HG03196 (cell line): ENCODE measurements at regions not wholly inside any gene's neighbourhood (a gene's known extent, or its start where the extent isn't known, plus 50 kb on each side); places are given as distances from the start of the nearest gene placed in this dataset.

Experiments
- ATAC-seq: cut with Tn5 transposase; IDR thresholded peaks from one replicate; pipeline ENCODE4 v1.9.1; 2021; ENCODE audit not compliant: unreplicated experiment

DNA sequence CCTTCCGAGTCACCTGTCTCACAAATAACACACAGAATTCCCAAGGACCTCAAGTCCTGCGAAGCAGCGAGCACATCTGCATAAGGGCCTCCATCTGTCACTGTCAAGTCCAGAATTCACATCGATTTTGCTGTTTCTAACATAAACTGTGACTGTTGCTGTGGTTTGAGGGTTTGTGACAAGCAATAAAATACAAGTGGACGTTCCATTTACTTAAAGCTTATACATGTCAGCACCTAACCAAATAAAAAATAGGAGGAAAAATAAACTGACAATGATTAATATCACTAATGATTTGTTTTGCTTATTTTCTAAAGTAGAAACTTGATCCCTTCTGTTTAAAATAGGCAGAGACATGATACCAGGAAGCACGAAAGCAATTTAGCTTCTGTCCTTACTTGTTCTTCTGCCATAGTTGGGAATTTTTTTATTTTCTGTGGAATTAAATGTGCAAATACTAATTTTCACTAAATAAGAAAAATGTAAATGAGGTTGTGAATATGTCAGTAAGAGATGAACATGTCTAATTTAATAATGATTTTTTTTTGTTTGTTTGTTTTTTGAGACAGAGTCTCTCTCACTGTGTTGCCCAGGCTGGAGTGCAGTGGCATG lies 279.1 kb downstream of the FGF9 start:
- ATAC-seq = no peak

DNA sequence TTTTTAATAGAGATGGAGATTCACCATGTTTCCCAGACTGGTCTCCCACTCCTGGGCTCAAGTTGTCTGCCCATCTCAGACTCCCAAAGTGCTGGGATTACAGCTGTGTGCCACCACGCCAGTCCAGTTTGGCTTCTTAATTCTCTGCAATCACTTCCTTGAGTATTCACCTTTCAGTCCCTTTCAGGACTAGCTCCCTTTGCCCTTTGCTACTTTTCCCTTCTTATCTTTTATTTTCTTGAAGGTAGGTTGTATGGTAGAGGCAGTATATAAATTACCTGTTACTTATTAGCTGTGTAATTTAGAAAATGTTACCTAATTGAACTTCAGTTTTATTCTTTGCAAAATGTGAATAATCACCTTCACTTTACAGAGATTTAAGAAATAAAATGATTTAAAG lies 285.8 kb downstream of the FGF9 start:
- ATAC-seq = no peak

DNA sequence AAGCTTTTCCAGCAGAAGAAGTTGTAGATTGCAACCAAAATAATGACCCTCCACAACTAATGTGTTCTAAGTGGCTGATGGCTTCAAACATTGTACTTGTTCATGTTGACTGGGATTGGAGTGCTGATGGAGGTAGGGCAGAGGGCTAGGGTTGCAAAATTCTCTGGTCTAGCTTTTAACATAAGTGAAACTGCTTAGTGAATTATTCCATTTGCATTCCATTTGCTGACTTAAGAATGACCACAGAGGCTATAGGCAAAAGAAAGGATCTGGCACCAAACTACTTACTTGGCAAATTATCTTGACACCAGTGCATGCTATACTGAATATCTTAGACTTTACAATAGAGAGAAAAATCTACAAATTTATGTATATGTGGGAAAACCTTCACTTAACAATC lies 287.0 kb downstream of the FGF9 start:
- ATAC-seq = no peak

DNA sequence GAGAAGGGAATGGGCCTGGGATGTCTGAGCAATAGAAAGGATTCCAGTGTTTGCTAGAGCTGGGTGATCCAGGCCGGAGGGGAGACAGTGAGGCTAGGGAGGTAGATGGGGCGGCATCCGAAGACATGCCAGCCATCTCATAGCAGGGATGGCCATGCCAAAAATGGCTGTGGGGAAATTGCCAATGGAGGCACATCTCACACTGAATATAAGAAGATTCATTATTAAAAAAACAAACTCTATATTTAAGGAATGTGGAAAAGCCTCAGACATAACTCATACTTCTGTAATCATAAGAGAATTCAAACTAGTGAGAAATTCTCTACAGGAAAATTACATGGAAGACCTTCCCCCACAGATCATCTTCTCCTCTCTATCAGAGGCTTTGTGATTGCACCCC lies 289.2 kb downstream of the FGF9 start:
- no peak for ATAC-seq

DNA sequence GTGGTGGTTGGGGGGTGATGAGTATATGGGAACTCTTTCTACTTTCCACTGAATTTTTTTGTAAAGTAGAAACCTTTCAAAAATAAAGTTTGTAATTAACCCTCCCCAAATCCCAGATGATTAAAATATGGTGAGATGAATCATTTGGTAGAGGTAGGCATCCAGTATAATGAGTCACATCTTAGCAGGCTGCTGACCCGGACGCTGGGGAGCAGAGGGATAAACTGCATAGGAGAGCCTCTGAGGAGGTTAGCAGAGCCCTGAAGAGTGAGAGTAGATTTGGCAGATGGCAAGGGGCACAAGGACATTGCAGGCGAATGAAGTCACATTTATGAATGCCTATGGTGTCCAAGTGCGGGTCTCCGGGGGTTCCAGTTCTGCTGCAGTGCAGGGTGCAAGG lies 293.8 kb downstream of the FGF9 start:
- no peak for ATAC-seq

DNA sequence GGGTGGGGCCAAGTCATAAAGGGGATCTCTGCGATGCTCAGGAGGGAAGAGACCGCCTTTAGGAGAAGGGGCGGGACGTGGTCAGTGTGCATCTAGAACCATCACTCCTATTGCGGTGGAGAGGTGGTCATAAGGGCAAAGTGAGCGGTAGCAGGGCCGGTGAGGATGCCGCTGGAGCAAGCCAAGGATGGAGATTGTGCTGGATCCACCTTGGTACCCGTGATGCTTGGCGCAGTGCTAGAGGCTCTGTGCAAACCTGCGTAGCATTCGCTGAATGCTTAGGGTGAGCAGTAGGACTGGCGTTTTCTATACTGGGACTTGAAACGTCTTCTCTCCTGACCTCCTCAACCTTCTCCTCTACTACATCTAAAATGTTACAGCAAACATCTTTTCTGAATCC lies 294.2 kb downstream of the FGF9 start:
- ATAC-seq = no peak

DNA sequence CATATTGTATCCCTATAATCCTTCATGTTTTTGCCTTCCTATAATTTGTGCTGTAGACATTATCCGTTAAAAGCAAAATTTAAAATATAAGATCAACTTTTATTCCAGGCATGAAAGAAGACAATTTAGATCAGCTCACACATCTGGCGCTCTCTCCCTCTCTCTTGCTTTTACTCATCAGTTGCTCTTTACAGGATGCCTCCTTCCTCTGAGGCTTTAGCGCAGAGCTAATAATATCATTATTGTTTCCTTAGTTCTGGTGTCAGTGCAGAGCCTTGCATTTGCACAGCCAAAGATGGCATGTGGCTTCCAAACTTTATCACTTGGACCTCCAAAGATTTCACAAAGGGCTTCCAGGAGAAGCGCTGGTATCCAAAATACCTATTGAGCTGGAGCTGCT lies 295.1 kb downstream of the FGF9 start:
- ATAC-seq = no peak

DNA sequence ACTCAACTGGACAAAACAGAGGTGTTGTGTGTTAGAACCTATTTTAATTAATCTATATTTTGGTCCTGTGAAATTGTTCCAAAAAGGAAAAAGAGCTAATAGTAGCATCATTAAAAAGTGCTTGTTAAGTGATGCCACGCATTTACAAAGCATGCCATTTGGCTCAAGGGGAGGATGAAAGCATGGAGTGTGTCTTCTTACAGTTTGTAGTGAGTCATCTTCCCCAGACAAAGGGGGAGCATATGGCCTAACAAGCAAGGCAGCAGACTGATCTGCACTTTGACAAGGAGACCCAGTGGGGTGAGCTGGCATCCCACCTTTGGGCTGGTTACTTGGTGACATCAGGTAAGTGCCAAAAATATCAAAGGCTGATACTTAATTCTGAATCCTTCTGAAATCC lies 297.0 kb downstream of the FGF9 start:
- ATAC-seq = no peak

DNA sequence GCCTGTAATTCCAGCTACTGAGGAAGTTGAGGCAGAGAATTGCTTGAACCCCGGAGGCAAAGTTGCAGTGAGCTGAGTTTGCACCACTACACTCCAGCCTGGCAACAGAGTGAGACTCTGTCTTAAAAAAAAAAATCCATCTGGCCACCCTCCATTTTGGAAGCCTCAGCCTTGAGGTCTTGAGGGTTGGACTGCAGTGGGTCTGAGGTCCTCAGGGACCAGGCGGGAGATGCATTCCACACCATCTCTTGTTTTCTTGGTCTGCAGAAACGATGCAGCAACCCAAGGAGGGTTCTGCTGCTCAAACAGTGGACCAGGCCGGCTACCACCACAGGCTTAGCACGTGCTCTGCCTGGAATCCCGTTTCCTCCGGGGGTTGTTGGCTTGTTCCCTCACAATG lies 299.3 kb downstream of the FGF9 start:
- no peak for ATAC-seq

DNA sequence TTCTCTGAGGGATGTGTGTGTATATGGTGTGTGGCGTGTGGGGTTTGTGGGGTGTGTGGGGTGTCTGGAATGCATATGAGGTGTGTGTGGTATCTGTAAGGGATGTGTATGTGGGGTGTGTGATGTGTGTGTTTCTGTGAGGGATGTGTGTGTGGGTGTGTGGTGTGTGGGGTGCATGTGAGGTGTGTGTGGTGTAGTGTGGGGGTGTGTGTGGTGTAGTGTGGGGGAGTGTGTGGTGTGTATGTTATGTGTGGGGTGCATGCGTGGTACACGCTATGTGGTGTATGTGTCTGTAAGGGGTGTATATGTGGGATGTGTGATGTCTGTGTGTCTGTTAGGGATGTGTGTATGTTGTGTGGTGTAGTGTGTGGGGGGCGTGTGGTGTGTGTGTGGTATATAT lies 300.0 kb downstream of the FGF9 start:
- no peak for ATAC-seq

DNA sequence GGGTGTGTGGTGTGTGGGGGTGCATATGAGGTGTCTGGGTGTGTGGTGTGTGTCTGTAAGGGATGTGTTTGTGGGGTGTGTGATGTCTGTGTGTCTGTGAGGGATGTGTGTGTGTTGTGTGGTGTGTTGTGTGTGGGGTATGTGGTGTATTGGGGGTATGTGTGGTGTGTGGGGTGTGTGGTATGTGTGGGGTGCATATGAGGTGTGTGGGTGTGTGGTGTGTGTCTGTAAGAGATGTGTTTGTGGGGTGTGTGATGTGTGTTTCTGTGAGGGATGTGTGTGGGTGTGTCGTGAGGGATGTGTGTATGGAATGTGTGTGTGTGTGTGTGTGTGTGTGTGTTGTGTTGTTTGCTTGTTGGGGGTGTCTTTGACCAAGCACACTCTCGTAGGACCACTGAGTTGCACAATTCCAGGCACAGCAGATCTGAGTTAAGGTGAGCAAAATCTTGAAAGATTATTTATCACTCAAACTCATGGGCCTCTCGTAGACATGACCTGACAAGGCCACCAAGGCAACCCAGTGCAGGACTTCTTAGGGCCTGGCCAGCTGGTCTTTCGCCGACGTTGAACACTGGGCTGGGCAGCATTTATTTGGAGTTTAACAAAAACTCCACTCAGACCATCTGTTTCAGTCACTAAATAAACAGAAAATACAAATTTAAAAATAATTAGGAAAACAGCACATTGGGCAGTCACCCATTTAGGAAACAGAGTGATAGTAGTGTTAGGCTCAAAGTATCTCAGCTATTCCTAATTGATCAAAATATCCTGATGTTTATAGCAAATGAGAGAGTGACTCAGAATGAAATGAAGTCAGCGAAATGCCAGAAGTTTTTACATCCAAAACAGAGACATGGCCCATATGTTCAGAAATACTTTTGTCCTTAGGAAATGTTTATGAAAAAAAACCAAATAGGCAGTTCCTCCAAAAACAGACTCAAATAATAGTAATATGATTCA lies 301.1 kb downstream of the FGF9 start:
- no peak for ATAC-seq

DNA sequence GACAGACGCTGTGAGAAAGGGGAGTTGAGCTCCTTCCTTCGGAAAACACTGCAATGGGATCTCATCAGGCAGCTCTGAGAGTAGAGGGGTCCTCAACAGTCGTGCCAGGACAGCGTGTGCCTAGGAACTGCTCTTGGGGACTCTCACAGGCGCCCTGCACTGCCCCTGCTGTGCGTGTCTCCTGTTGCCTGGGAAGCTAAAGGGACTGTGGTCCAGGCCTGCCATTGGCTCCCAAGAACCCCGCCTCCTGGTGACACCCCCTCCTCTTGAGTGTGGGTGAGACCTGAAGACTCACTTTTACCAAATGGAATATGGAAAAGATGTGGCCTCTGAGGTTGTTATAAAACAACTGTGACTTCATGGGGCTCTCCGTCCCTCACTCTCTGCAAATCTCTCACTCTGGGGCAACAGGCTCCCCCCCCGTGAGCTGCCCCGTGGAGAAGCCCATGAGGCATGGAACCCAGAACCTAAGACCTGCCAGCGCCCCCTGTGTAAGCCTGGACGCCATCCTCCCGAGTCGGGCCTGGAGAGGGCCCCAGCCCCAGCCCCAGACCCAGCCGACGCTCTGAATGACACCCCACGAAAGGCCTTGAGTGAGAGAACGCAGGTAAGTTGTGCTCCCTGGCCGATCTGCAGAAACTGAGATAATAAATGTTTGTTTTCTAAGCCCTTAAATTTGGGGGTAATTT lies 302.7 kb downstream of the FGF9 start:
- ATAC-seq = no peak

DNA sequence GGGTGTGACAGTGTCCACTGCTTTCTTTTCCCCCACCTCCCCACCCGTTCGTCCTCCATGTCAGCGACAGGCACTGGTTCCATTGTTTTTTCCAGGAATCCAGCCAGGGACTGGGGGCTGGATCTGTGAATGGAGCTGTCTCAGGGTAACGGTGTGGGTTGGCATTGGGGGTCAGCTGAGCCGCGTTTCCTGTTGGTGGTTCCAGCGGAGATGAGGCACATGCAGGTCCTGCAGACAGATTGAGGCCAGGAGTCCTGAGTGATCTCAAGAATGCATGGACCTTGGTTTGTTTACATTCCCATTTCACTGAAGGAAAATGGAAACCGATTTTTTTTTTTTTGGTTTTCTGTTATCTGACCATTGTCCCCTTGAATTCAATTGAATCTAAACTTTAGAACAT lies 303.9 kb downstream of the FGF9 start:
- no peak for ATAC-seq

DNA sequence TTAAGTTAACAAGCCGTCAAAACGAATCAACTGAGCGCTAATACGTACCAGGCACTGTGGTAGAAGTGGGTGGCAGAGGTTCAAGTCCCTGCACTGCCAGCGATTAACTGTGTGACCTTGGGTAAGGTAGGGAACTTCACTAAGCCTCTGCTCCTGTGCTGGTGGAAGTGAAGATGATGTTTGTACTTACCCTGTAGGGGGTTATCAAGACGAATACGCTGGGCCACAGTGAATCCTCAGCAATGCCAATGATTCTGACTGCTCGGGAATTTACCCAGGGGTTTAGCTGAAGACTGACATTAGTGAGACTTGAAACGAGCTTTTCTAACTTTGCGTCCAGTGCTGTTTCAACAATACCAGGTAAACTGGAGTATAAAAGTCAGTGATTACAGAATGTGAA lies 305.3 kb downstream of the FGF9 start:
- no peak for ATAC-seq

DNA sequence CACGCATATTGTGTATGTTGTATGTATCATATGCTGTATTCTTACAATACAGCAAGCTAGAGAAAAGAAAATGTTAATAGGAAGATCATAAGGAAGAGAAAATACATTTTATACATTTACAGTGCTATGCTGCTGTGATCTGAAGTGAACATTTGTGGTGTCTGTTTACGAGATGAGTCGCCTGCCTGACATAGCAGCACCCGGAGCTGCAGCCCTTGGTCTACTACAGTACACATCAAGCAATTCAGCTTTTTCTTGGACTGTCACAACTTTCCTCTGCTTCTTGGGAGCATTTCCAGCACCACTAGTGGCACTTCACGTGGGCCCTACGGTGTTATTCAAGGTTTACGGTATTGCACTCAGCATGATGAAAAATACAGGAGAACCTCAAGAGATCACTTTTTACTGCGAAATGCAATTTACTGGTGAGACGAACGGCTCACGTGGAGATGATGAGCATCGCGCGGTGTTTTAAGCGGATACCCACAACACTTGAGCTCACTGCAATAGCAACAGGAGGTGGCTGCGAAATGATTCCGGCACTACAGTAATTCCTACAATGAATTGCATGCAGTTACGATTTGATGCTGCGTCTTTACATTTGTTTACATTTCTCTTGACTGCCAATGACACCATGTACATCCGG lies 308.4 kb downstream of the FGF9 start:
- no peak for ATAC-seq

DNA sequence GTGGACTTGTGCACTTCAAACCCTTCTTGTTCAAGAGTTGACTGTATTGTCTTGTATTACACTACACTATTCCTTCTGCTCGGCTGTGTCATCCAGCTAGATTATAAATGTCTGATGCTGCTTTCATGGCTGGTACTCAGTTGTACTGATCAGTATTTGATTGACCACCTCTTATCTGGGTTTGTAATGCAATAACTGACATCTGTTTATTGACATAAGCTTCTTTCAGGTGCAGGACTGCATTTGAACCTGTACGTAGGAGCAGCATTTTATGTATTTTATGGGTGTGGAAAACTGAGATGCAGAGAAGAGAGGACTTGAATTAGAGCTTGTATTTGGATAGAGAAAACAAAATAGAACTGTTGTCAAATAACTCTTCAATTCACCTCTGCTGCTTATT lies 309.2 kb downstream of the FGF9 start:
- no peak for ATAC-seq

DNA sequence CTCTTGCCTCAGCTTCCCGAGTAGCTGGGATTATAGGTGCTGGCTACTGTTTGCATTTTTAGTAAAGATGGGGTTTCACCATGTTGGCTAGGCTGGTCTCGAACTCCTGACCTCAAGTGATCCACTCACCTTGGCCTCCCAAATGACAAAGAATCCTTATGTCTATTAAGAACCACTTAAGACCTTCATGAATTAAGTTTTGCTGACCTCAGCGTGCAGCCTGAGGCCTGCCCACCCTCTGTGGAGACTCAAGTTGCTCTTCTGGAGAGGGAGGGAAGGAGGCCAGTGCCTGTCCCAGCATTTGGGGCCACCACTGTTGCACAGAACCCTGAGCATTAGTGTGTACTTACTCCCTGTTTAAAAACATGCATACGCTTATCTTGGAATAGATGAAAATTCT lies 313.3 kb downstream of the FGF9 start:
- ATAC-seq = no peak

DNA sequence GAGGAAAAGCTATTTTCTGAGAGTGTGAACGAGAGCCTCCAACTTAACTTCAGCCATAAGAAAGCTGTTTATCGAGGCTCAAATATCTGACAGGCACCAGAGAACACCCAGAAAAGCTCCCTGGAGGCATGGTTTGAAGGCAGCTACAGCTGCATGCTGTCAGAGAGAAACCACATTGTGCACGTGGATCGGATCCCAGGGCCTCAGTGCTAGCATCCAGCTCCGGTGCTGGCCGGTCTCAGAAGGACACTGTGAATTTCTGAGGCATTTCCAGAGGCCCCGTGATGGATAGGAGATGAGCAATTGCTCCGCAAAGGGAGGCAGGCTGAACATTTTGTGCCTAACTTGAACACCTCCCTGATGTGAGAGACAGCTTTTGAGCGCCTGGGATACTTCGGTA lies 315.7 kb downstream of the FGF9 start:
- no peak for ATAC-seq

DNA sequence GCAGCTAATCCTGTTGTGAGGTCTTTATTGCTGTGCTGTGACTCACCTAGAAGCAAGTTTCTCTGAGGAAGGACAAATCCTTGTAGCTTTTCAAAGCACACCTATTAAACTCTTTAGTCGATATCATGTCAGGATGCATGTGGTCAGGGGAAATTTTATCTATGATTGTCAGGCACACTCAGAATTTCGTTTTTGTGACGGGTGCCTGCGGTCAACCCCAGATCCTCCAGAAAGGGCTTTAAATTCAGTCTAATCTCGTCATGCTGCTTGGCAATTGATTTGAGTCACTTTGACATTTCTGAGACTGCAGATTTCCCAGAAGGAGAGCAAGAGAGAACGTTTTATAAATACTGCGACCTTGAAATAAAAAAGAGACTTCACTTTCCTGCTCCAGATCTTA lies 316.9 kb downstream of the FGF9 start:
- ATAC-seq = no peak

DNA sequence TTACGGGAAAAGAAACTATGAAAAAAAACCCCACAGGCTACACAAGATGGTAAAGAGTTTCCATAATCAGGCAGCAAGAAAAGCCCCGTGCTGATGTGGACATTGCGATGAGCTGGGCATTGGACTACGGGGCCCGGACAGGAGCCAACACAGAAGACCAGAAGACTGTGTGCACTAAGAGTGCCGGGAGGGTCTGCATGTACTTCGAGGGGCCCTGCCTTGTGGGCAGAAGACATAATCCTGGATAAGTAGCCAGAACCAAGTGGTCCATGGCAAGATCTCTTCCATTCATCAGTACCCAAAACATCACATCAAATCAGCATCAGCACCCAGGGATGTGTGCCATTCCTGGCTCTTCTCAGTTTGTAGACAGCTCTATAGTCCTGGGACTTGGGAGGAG lies 317.8 kb downstream of the FGF9 start:
- no peak for ATAC-seq

DNA sequence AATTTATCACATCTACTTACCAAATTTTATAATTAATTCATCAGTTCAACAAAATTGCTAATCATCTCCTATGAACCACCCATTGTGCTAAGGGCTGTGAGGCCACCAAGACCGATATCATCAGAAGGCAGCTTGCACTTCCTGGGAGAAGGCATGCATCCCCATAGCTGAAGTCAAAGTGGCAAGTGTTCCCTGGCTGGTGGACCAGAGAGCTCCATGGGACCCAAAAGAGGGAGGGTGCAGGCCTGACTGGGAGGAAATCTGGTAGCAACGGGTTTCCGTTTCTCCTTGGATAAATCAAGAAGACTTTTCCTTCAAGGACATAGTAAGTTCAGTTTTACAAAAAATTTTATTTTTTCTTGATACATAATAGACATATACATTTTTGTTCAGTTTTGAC lies 325.2 kb downstream of the FGF9 start:
- ATAC-seq = no peak

DNA sequence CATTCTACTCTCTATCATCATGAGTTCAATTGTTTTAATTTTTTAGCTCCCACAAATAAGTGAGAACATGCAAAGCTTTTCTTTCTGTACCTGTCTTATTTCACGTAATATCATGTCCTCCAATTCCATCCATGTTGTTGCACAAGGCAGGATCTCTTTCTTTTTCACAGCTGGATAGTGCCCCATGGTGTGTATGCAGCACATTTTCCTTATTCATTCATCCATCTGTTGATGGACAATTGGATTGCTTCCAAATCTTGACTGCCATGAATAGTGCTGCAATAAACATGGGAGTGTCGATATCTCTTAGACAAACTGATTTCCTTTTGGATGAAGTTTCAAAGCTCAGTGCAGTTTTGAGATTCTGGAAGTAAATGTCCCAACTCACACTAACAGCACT lies 326.9 kb downstream of the FGF9 start:
- ATAC-seq = no peak
